ENCODE measurements at regions not wholly inside any gene's neighbourhood (a gene's known extent, or its start where the extent isn't known, plus 50 kb on each side); places are given as distances from the start of the nearest gene placed in this dataset.

DNA sequence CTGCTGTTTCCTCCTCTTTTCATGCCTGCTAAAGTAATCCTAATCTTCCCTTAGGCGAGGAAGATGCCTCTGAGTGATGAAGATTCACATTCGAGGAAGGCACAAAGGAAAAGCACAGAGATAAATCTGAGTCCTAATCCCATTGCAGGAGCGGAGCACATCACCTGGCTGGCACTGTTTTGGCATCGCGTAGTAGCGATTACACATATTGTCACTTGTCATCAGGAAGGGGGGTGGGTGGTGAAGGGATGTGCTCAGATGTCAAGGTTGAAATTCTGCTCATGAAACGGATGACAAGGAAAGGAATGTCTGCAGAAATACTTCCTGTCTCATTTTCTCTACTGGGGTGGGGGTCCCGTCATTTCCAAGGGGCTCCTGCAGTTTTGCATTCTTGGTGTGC, 363.1 kb upstream of the EEF2KMT start:
- DNase-seq (ENCODE audit: low read depth in 4 of 4, low spot score in 2 of 4): no peak

DNA sequence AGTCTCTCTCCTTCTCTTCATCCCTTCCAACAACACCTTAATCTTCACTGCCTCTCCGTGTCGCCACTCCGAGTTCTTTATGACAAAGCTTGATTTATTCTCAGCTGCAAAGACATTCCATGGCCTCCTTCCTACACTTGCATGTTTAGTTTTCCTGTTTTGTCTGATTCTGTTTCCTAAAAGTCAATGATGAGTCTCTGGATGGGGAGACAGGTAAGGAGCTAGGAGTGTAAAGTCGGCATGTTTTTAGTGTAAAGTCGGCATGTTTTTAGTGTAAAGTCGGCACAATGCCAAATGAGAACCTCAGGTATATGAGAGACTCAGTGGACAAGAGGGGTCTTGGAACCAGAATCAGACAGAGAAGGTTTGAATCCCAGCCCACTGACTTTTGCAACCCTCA, 362.3 kb upstream of the EEF2KMT start:
- DNase-seq (ENCODE audit: low read depth in 4 of 4, low spot score in 2 of 4): no peak

DNA sequence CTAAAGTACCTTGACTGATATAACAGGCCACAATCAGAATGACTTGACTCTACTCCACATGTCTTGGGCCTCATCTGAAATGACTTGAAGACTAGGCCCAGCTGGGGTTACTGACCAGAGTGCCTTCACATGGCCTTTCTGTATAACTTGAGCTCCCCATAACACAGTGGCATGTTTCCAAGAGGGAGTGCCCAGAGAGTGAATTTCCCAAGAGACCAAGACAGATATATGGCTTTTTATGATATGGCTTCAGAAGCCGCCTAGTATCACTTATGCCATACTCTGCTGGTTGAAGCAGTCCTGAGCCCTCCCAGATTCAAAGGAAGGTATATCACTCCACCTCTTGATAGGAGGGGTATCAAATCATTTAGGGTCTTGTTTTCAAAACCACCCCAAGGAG, 357.5 kb upstream of the EEF2KMT start:
- DNase-seq (ENCODE audit: low read depth in 4 of 4, low spot score in 2 of 4): no peak

- no peak for DNase-seq (ENCODE audit: low read depth in 4 of 4, low spot score in 2 of 4)
Measured at GRCh38 chr16:5454349-5454748, 356.8 kb upstream of the EEF2KMT start.

- no peak for DNase-seq (ENCODE audit: low read depth in 4 of 4, low spot score in 2 of 4)
Measured at GRCh38 chr16:5451641-5452040, 354.0 kb upstream of the EEF2KMT start.

- DNase-seq (ENCODE audit: low read depth in 4 of 4, low spot score in 2 of 4): no peak
Measured at GRCh38 chr16:5450409-5451104, 353.0 kb upstream of the EEF2KMT start.

GRCh38 chr16:5449901-5450300, 352.3 kb upstream of the EEF2KMT start:
- DNase-seq (ENCODE audit: low read depth in 4 of 4, low spot score in 2 of 4): no peak

DNA sequence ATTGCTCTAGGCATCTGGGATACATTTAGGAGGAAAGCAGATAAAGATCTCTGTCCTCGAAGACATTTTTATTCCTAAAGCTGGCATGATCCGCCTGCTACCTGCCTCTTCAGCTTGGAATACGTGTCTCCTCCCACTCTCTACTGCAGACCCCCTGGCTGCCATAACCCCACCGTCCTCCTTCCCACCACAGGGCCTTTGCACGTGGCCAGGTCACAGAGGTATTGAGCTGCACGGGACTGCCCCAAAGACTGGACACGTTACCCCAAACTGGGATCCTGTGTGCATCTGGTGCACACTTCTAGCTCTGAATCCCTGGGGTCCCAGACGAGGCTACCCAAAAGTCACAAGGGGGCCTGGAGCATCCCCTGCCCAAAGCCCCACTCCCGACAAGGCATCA, 351.2 kb upstream of the EEF2KMT start:
- no peak for DNase-seq (ENCODE audit: low read depth in 4 of 4, low spot score in 2 of 4)

DNA sequence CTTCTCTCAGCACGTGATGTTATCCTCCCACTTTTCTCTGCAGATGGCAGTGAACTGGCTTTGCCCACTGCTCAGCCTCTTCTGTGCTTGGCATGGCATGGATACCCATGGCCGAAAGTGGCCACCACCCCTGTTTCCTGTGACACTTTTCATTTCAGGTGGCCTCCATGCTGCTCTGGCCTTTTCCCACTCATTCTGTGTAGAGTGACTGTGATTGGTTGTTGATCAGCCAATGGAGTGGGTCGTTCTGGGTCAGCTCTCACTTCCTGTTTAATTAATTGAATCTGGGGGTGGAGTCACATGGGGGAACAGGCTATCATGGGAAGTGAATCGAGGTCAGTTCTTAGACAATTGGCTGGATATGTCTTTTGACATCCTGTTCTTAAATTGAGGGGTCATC, 350.1 kb upstream of the EEF2KMT start:
- DNase-seq (ENCODE audit: low read depth in 4 of 4, low spot score in 2 of 4): no peak

- DNase-seq (ENCODE audit: low read depth in 4 of 4, low spot score in 2 of 4): no peak
Measured at GRCh38 chr16:5446623-5447240, 349.1 kb upstream of the EEF2KMT start.

DNA sequence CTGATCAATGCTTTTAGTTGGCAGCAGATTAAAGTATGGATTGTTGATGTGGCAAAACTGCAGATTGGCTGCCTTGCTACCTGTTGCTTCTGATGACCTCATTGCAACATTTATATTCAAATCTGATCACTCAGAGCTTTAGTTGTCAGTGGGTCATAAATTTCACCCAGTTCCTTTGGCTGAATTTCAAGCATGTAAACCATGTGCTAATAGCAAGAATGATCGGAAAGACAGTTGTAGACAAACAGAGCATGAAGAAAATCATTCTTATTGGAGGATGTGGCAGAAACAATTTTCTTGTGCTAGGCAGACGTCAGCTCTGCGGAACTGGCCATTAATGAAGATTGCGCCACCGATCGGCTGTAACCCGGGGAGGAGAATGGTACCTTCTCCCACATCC, 346.6 kb upstream of the EEF2KMT start:
- DNase-seq (ENCODE audit: low read depth in 4 of 4, low spot score in 2 of 4): no peak

DNA sequence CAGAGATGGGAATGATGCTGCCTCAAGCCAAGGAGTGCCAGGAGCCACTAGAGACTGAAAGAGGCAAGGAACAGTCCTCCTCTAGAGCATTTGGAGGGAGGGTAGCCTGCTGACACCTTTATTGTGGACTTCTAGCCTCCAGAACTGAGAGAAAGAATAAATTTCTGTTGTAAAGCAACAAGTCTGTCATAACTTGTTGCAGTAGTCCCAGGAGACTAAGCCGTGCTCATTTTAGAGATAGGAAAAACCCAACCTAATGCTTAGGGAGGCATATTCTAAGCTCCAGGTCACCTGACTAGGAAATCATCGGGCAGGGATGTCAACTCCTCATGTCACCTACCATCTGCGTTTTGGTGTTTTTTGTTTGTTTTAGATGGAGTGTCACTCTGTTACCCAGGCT, 345.4 kb upstream of the EEF2KMT start:
- DNase-seq (ENCODE audit: low read depth in 4 of 4, low spot score in 2 of 4): no peak

- peak in 1 of 4 donors; percentile 19 for DNase-seq (ENCODE audit: low read depth in 4 of 4, low spot score in 2 of 4)
Measured at GRCh38 chr16:5442054-5442453, 344.5 kb upstream of the EEF2KMT start.

DNA sequence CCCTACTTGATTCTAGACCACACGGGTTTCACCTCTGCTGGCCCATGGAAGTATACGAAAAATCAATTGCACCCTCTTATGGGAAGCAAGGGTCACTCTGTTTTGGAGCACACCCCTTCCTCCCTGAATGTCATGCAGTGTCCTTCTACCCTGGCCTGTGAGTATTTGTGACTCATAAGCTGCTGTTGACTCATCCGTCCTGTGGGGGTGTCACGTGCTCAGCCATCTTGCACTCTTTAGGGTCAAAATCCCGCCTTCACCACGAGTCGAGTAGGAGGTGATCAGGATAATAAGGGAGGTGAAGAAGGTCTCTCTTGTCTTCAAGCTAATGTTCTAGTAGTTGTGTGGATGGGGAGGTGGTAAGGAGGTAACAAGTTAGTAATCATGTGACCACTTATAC, 341.0 kb upstream of the EEF2KMT start:
- DNase-seq (ENCODE audit: low read depth in 4 of 4, low spot score in 2 of 4): no peak

DNA sequence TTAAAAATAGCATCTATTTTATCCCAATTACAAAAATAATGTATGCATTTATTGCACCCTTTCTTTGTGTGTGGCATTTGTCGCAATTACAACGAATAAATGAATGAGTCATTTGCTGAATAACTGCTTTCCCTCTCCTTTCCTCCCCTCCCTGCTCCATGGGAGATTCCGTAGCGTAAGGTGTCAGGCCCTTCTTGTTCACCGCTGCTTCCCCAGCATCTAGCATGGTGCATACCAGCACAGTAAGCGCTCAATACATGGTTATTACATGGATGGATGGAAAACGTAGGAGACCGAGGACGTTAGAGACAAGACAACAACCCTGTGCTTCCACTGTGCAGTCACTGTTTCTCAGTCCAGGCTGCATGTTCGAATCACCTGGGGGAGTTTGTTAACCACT, 336.0 kb upstream of the EEF2KMT start:
- no peak for DNase-seq (ENCODE audit: low read depth in 4 of 4, low spot score in 2 of 4)

GRCh38 chr16:5432166-5432565, 334.6 kb upstream of the EEF2KMT start:
- no peak for DNase-seq (ENCODE audit: low read depth in 4 of 4, low spot score in 2 of 4)

GRCh38 chr16:5430598-5430997, 333.0 kb upstream of the EEF2KMT start:
- no peak for DNase-seq (ENCODE audit: low read depth in 4 of 4, low spot score in 2 of 4)

DNA sequence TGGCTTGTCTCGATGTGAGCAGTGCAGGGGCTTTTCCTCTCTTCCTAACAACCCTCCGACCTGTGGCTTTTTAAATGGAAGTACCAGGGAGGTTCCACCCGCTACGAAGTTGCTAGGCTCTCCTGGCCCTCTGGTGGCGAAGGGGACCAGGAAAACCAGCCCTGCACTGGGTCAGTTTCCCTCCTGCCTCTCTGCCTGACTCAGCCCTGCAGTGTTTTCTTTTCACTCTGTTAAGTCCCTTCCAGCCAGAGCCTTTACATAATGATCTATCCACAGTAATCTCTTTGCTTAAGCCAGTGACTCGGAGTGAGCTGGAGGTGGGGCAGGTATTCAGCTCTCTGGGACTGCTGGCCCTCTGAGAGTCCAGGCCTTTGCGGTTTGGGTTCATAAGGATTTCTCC, 331.3 kb upstream of the EEF2KMT start:
- no peak for DNase-seq (ENCODE audit: low read depth in 4 of 4, low spot score in 2 of 4)

DNA sequence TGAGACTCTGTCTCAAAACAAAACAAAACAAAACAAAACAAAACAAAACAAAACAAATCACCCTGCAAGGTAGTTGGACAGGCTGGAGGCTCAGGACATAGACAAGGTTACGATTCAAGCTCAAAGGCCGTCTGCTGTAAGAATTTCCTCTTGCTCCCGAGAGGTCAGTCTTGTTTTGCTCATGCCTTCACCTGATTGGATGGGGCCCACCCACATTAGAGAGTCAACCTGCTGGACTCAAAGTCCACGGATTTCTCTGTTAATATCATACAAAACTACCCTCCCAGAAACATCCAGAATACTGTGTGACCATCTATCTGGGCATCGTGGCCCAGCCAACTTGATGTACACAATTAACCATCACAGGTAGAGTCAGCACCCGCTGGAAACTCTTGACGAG, 330.0 kb upstream of the EEF2KMT start:
- no peak for DNase-seq (ENCODE audit: low read depth in 4 of 4, low spot score in 2 of 4)

DNA sequence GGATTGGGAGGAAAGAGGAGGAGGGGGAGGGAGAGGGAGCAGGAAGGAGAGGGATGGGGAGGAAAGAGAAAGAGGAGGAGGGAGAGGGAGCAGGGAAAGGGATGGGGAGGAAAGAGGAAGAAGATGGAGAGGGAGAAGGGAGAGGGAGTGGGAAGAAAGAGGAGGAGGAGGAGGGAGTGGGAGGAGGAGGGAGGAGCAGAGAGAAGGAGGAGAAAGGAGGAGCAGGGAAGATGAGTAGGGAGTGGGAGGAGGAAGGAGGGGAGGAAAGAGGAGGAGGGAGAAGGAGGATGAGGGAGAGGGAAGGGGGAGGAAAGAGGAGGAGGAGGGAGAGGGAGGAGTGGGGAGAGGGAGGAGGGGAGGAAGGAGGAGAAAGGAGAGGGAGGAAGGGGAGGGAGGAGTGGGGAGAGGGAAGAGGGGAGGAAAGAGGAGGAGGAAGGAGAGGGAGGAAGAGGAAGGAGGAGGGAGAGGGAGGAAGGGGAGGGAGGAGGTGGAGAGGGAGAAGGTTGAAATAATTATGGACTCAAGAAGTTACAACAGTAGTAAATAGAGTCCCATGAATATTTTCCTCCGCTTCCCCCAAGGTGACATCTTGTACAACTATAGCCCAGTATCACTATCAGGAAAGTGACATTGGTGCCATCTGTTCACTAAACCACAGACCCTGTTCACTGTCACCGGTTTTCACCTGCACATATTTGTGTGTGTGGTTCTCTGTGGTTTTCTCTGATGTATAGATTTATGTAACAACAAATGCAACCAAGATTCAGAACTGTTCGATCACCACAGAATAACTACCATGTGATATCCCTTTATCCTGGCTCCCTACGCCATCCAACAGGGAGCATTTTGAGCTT, 325.3 kb upstream of the EEF2KMT start:
- DNase-seq (ENCODE audit: low read depth in 4 of 4, low spot score in 2 of 4): no peak

- DNase-seq (ENCODE audit: low read depth in 4 of 4, low spot score in 2 of 4): no peak
Measured at GRCh38 chr16:5422047-5422446, 324.5 kb upstream of the EEF2KMT start.

- DNase-seq (ENCODE audit: low read depth in 4 of 4, low spot score in 2 of 4): no peak
Measured at GRCh38 chr16:5416013-5416412, 318.4 kb upstream of the EEF2KMT start.

Data from left renal cortex interstitium (tissue), 4 donors.